B cell (primary cell): ENCODE measurements at regions not wholly inside any gene's neighbourhood (a gene's known extent, or its start where the extent isn't known, plus 50 kb on each side); places are given as distances from the start of the nearest gene placed in this dataset.

Experiments
- EZH2 ChIP-seq: IDR thresholded peaks from 2 replicates; pipeline ENCODE4 v1.6.1; 2012; ENCODE audit warnings: borderline replicate concordance, low read depth, mild to moderate bottlenecking, moderate library complexity, low read length; ENCODE audit not compliant: insufficient read depth, poor library complexity, severe bottlenecking
- TF ChIP-seq, protein P1 (sequence below): fragments of 200-600 bp; IDR thresholded peaks from one replicate; pipeline ENCODE4 v1.8.0; 2022; ENCODE audit warnings: antibody characterized with exemption, mild to moderate bottlenecking

- TF ChIP-seq, protein P1, sequence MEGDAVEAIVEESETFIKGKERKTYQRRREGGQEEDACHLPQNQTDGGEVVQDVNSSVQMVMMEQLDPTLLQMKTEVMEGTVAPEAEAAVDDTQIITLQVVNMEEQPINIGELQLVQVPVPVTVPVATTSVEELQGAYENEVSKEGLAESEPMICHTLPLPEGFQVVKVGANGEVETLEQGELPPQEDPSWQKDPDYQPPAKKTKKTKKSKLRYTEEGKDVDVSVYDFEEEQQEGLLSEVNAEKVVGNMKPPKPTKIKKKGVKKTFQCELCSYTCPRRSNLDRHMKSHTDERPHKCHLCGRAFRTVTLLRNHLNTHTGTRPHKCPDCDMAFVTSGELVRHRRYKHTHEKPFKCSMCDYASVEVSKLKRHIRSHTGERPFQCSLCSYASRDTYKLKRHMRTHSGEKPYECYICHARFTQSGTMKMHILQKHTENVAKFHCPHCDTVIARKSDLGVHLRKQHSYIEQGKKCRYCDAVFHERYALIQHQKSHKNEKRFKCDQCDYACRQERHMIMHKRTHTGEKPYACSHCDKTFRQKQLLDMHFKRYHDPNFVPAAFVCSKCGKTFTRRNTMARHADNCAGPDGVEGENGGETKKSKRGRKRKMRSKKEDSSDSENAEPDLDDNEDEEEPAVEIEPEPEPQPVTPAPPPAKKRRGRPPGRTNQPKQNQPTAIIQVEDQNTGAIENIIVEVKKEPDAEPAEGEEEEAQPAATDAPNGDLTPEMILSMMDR = no peak
- no peak for TF ChIP-seq EZH2
Observed at GRCh38 chr3:99167071-99167470, 265.6 kb upstream of the DCBLD2 start.
